ENCODE measurements at regions not wholly inside any gene's neighbourhood (a gene's known extent, or its start where the extent isn't known, plus 50 kb on each side); places are given as distances from the start of the nearest gene placed in this dataset.

GRCh38 chr2:236657801-236658200 lies 88.2 kb downstream of the ACKR3 start:
- ChIA-PET POLR2A (no interaction called here), CTCF (no interaction called here)
- Mint-ChIP-seq H3K36me3 (ENCODE audit: low read depth) (no peaks in the 10 kb centered on the region), H3K4me1 (ENCODE audit: low read depth) (no peaks in the 10 kb centered on the region), H3K27me3 (ENCODE audit: low read depth) (peaks cover 15% of the 10 kb centered on the region), H3K4me3 (no peak overlapping the region), H3K27ac (no peak overlapping the region), H3K9me3 (ENCODE audit: insufficient read depth) (no peaks in the 10 kb centered on the region)
- ATAC-seq (no peak), DNase-seq (no peak)

GRCh38 chr2:236658974-236659757 lies 89.5 kb downstream of the ACKR3 start:
- Mint-ChIP-seq H3K36me3 (ENCODE audit: low read depth) (no peaks in the 10 kb centered on the region), H3K4me3 (no peak overlapping the region), H3K9me3 (ENCODE audit: insufficient read depth) (no peaks in the 10 kb centered on the region), H3K27me3 (ENCODE audit: low read depth) (peaks cover 14% of the 10 kb centered on the region), H3K4me1 (ENCODE audit: low read depth) (no peaks in the 10 kb centered on the region), H3K27ac (no peak overlapping the region)
- ATAC-seq (no peak), DNase-seq (no peak)
- ChIA-PET POLR2A (no interaction called here), CTCF (no interaction called here)

GRCh38 chr2:236659758-236660150 lies 90.1 kb downstream of the ACKR3 start:
- Mint-ChIP-seq H3K27me3 (ENCODE audit: low read depth) (peaks cover 14% of the 10 kb centered on the region), H3K4me3 (no peak overlapping the region), H3K4me1 (ENCODE audit: low read depth) (no peaks in the 10 kb centered on the region), H3K36me3 (ENCODE audit: low read depth) (no peaks in the 10 kb centered on the region), H3K27ac (no peak overlapping the region), H3K9me3 (ENCODE audit: insufficient read depth) (no peaks in the 10 kb centered on the region)
- ATAC-seq (no peak), DNase-seq (no peak)
- POLR2A ChIA-PET, result no interaction called here
- CTCF ChIA-PET, result no interaction called here

GRCh38 chr2:236661061-236661761 lies 91.6 kb downstream of the ACKR3 start:
- POLR2A ChIA-PET, result no interaction called here
- H3K36me3 Mint-ChIP-seq (ENCODE audit: low read depth), result no peaks in the 10 kb centered on the region
- H3K4me1 Mint-ChIP-seq (ENCODE audit: low read depth), result no peaks in the 10 kb centered on the region
- H3K4me3 Mint-ChIP-seq, result no peak overlapping the region
- H3K9me3 Mint-ChIP-seq (ENCODE audit: insufficient read depth), result no peaks in the 10 kb centered on the region
- peaks cover 14% of the 10 kb centered on the region for H3K27me3 Mint-ChIP-seq (ENCODE audit: low read depth)
- H3K27ac Mint-ChIP-seq, result no peak overlapping the region
- ATAC-seq (no peak), DNase-seq (no peak)
- CTCF ChIA-PET, result no interaction called here

DNA sequence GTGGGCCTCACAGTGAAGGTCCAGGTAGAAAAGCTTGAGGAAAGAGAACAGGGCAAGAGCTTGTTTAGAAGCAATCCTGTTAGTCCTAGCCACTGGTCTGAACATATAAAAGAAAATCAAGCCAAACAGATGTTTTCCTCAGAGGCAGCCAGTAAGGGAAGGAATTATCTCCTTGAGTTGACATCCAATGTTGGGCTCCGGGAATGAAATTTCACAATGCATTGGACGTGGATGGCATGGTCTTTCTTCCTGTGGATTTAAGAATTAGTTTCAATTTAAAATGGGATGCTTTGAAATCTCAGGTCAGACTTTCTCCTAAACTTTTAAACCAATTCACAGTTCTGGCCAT lies 92.1 kb downstream of the ACKR3 start:
- peaks cover 14% of the 10 kb centered on the region for H3K27me3 Mint-ChIP-seq (ENCODE audit: low read depth)
- no peaks in the 10 kb centered on the region for H3K4me1 Mint-ChIP-seq (ENCODE audit: low read depth)
- DNase-seq (no peak), ATAC-seq (no peak)
- H3K4me3 Mint-ChIP-seq, result no peak overlapping the region
- no peaks in the 10 kb centered on the region for H3K9me3 Mint-ChIP-seq (ENCODE audit: insufficient read depth)
- no peaks in the 10 kb centered on the region for H3K36me3 Mint-ChIP-seq (ENCODE audit: low read depth)
- ChIA-PET POLR2A (no interaction called here), CTCF (no interaction called here)
- no peak overlapping the region for H3K27ac Mint-ChIP-seq

- ATAC-seq (no peak), DNase-seq (no peak)
- H3K27ac Mint-ChIP-seq, result no peak overlapping the region
- ChIA-PET POLR2A (no interaction called here), CTCF (no interaction called here)
- no peaks in the 10 kb centered on the region for H3K4me1 Mint-ChIP-seq (ENCODE audit: low read depth)
- H3K27me3 Mint-ChIP-seq (ENCODE audit: low read depth), result peaks cover 11% of the 10 kb centered on the region
- H3K36me3 Mint-ChIP-seq (ENCODE audit: low read depth), result no peaks in the 10 kb centered on the region
- no peak overlapping the region for H3K4me3 Mint-ChIP-seq
- no peaks in the 10 kb centered on the region for H3K9me3 Mint-ChIP-seq (ENCODE audit: insufficient read depth)
These were observed 92.9 kb downstream of the ACKR3 start for GRCh38 chr2:236662231-236663185.

DNA sequence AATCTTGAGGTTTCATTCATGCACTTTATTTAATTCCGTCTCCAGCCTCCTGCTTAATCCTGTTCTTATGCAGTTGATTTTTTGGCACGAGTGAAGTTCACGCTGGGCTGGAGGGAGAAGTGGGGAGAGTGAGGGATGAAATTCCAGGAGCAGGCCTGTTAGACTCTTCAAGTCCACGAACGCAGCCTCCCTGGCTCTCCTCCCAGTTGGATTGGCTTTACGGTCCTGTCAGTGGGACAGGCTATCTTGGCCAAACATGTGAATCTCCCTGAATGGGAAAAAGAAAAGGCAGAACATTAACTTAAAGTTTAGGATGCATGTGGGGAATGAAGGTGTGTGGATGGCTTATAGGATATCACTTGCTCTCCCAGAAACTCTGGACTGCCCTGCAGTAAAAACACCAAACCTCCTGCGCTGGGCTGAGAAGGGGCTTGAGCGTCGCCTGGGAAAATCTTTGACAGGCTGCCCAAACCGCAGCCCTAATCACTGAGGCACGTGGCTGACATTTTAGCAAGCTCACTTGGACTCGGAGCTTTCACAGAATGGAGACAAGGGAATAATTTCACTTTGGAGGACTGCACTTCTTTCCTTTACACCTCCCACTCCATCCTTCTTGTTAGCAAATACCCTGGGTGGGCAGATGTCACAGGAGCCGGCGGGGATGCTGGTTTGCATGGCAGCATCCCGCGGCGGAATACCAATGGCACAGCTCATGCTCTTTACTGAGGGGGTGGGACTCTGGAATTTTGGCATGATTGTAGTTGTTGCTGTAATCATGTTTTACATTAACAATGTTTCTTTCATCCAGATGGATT lies 93.9 kb downstream of the ACKR3 start:
- POLR2A ChIA-PET, result no interaction called here
- no peak for DNase-seq
- no peaks in the 10 kb centered on the region for H3K36me3 Mint-ChIP-seq (ENCODE audit: low read depth)

GRCh38 chr2:236664136-236664535 lies 94.5 kb downstream of the ACKR3 start:
- Mint-ChIP-seq H3K27me3 (ENCODE audit: low read depth) (peaks cover 9% of the 10 kb centered on the region), H3K36me3 (ENCODE audit: low read depth) (no peaks in the 10 kb centered on the region), H3K9me3 (ENCODE audit: insufficient read depth) (no peaks in the 10 kb centered on the region), H3K27ac (no peak overlapping the region), H3K4me3 (no peak overlapping the region), H3K4me1 (ENCODE audit: low read depth) (no peaks in the 10 kb centered on the region)
- POLR2A ChIA-PET, result no interaction called here
- DNase-seq (no peak), ATAC-seq (no peak)
- CTCF ChIA-PET, result no interaction called here

More for the DNA sequence above, 93.9 kb downstream of the ACKR3 start:
- no peak overlapping the region for H3K27ac Mint-ChIP-seq
- H3K27me3 Mint-ChIP-seq (ENCODE audit: low read depth), result peaks cover 9% of the 10 kb centered on the region
- H3K9me3 Mint-ChIP-seq (ENCODE audit: insufficient read depth), result no peaks in the 10 kb centered on the region
- ATAC-seq, result no peak
- CTCF ChIA-PET, result no interaction called here
- H3K4me3 Mint-ChIP-seq, result no peak overlapping the region
- no peaks in the 10 kb centered on the region for H3K4me1 Mint-ChIP-seq (ENCODE audit: low read depth)

GRCh38 chr2:236665101-236665500 lies 95.5 kb downstream of the ACKR3 start:
- Mint-ChIP-seq H3K27me3 (ENCODE audit: low read depth) (peaks cover 9% of the 10 kb centered on the region), H3K4me3 (no peak overlapping the region), H3K27ac (no peak overlapping the region), H3K9me3 (ENCODE audit: insufficient read depth) (no peaks in the 10 kb centered on the region), H3K36me3 (ENCODE audit: low read depth) (no peaks in the 10 kb centered on the region), H3K4me1 (ENCODE audit: low read depth) (no peaks in the 10 kb centered on the region)
- no peak for ATAC-seq
- ChIA-PET POLR2A (no interaction called here), CTCF (no interaction called here)
- no peak for DNase-seq

DNA sequence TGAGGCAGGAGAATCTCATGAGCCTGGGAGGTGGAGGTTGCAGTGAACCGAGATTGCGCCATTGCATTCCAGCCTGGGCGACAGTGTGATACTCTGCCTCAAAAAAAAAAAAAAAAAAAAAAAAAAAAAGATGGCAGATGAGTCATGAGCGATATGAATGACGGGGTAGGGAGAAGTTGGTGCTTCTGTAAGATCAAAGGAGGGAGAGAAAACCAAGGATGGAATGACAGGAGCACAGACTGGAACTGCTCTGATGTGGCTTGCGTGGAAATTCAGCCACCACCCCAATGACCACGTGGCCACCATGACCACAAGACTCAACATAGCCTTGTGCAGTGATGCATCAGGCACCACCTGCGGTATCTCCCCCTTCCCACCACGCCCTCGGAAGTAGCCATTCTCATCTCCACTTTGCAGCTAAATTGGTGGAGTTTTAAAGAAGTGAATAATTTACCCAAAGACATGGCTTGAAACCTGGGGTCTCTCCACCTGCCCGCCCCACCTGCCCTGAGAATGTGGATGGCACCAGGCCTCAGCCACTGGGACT lies 96.0 kb downstream of the ACKR3 start:
- Mint-ChIP-seq H3K36me3 (ENCODE audit: low read depth) (no peaks in the 10 kb centered on the region), H3K27me3 (ENCODE audit: low read depth) (peaks cover 9% of the 10 kb centered on the region), H3K9me3 (ENCODE audit: insufficient read depth) (no peaks in the 10 kb centered on the region), H3K27ac (no peak overlapping the region), H3K4me1 (ENCODE audit: low read depth) (no peaks in the 10 kb centered on the region), H3K4me3 (no peak overlapping the region)
- ATAC-seq (no peak), DNase-seq (no peak)
- ChIA-PET POLR2A (no interaction called here), CTCF (no interaction called here)

DNA sequence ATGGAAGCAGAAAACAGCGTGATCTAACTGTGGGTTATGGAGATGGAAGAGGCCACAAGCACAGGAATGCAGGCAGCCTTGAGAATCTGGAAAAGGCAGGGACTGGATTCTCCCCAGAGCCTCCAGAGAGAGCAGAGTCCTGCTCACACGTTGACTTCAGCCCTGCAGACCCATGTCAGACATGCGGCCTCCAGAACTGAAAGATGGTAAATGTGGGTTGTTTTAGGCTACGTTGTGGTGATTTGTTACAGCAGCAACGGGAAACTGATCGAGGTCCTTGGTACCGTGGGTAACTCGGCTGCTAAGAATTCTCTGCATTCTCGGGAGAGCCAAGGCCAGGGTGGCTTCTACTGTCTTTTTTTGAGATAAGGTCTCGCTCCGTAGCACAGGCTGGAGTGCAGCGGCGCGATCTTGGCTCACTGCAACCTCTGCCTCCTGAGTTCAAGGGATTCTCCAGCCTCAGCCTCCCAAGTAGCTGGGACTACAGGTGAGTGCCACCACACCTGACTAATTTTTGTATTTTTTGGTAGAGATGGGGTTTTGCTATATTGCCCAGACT lies 97.1 kb downstream of the ACKR3 start:
- no peak overlapping the region for H3K4me3 Mint-ChIP-seq
- no peak for ATAC-seq
- POLR2A ChIA-PET, result no interaction called here

More for the DNA sequence above, 97.1 kb downstream of the ACKR3 start:
- no peaks in the 10 kb centered on the region for H3K9me3 Mint-ChIP-seq (ENCODE audit: insufficient read depth)
- H3K36me3 Mint-ChIP-seq (ENCODE audit: low read depth), result no peaks in the 10 kb centered on the region
- no peak for DNase-seq
- peaks cover 2% of the 10 kb centered on the region for H3K27me3 Mint-ChIP-seq (ENCODE audit: low read depth)
- no peaks in the 10 kb centered on the region for H3K4me1 Mint-ChIP-seq (ENCODE audit: low read depth)
- H3K27ac Mint-ChIP-seq, result no peak overlapping the region
- CTCF ChIA-PET, result no interaction called here

Data from activated CD8-positive, alpha-beta T cell treated with anti-CD3 and anti-CD28 coated beads, Interleukin-2, amount 10 ng/mL, durations not matched to agents 7 days and 5 days (primary cell).